ENCODE measurements at regions not wholly inside any gene's neighbourhood (a gene's known extent, or its start where the extent isn't known, plus 50 kb on each side); places are given as distances from the start of the nearest gene placed in this dataset.

- no peak for DNase-seq (ENCODE audit: low read depth in 2 of 2)
These were observed 267.3 kb upstream of the GATB start for GRCh38 chr4:152028131-152028530.

- no peak for DNase-seq (ENCODE audit: low read depth in 2 of 2)
These were observed 264.1 kb upstream of the GATB start for GRCh38 chr4:152024881-152025280.

- DNase-seq (ENCODE audit: low read depth in 2 of 2), result no peak
These were observed 262.9 kb upstream of the GATB start for GRCh38 chr4:152023674-152024073.

DNA sequence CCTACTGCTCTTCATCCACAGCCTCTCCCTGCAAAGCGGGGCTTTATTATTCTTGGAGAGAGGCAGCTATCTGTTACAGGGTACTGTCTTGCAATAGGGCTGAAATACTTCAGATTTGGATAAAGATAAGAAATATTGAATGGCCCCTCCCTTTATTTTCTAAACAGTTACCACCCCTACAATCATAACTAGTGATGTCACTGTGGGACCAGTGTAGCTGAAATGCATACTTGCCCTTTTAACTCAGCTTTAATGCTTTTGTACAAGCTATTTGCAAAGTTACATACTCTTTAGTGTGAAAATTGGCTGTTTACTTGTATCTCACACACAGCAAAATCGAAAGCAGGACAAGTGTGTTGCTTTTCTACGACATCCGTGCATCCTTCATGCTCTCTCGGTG, 261.7 kb upstream of the GATB start:
- DNase-seq (ENCODE audit: low read depth in 2 of 2), result no peak

DNA sequence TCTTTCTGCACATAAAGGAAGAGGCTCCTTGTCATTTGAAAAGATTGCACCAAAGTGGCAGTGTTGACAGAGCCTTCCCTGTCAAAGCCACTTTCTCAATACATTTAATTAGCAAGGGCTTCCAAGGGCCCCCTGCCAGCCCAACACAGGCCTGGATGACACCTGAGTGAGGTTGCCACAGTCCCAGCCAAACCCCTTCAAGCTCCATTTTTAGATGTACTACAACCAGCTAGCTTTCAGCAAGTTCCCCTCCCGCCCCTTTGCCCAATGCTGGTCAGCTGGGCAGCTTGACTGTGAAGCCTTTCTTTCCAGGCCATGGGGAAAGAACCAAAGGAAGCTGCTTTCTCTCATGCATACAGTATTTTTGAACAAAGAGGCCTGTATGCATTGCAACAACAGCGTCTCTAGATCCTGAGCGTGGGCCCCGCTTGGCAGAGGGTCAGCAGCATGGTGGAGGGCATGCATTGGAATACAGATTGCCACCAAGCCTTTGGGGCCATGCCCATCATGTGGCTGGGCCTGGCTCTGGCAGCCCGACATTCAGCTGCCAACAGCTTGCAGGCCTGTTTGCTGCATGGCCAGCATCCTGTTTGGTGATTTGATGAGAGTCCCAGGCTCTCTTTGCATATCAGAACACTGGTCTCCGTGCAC, 261.1 kb upstream of the GATB start:
- no peak for DNase-seq (ENCODE audit: low read depth in 2 of 2)

GRCh38 chr4:152020073-152020472, 259.3 kb upstream of the GATB start:
- no peak for DNase-seq (ENCODE audit: low read depth in 2 of 2)

DNA sequence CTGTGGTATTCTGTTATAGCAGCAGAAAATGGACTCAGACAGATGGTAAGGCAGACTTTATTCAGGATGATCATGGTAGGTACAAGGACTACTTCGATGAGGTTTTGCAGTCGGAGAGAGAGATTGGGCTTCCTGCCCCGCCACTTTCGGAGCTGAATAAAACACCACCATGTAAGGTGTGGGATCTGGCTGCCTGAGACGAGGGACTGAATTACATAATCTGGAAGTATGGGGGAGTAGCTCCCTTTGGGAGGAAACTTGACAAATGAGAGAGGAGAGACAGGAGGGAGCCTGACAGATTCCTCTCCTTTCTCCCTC, 255.5 kb upstream of the GATB start:
- no peak for DNase-seq (ENCODE audit: low read depth in 2 of 2)

- no peak for DNase-seq (ENCODE audit: low read depth in 2 of 2)
These were observed 254.9 kb upstream of the GATB start for GRCh38 chr4:152015597-152016302.

DNA sequence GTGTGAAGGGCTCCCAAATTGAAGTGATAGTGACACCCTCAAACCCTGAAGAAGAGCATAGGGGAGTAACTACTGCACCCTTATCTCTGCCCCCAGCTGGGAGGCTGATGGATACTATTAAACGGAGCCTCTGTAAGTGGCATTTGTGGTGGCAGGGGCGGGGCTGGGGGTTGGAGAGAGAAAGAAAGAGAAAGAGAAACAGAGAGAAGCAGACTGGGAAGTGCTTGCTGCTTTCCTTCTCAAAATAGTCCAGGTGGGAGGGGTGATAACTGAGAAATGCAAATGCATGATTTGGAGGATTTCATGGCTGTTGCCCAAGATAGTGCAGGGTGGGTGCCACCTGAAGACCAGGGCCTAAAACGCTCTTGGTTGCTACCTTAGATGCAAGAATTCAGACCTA, 253.5 kb upstream of the GATB start:
- no peak for DNase-seq (ENCODE audit: low read depth in 2 of 2)

DNA sequence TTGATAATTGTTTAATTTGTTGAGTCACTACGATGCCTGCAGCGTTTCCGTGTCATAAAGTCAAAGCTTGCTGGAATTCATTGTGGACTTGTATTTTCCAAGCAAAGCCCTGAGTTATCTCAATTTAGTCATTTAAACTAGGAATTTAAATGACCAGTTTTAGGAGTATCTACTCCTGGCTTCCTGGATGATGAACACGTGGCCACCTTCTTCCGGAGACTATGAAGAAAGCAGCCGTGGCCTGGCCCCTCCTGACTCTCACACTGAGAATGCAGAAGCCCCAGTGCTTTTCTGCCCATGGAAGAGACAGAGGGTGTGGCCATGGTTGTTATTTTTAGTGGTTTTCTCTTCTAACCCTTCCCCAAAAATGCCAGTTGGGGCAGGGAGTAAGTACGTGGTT, 250.7 kb upstream of the GATB start:
- DNase-seq (ENCODE audit: low read depth in 2 of 2), result no peak

DNA sequence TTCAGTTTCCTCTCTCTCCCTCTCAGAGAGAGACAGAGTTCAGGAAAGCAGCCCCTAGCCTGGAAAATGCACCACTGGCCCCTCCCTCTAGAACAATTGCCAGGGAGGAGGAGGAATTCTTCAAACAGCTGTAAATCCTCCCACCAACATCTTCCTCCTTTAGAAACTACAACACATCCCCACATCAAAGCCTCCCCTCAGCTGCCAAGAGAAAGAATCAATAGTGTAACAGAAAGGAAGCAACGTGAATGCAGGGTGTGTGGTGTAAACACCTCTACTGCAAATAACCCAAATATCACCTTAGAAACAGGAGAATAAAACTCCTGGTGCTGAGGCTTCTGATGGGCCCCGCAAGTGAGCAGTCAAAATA, 249.9 kb upstream of the GATB start:
- DNase-seq (ENCODE audit: low read depth in 2 of 2), result no peak

DNA sequence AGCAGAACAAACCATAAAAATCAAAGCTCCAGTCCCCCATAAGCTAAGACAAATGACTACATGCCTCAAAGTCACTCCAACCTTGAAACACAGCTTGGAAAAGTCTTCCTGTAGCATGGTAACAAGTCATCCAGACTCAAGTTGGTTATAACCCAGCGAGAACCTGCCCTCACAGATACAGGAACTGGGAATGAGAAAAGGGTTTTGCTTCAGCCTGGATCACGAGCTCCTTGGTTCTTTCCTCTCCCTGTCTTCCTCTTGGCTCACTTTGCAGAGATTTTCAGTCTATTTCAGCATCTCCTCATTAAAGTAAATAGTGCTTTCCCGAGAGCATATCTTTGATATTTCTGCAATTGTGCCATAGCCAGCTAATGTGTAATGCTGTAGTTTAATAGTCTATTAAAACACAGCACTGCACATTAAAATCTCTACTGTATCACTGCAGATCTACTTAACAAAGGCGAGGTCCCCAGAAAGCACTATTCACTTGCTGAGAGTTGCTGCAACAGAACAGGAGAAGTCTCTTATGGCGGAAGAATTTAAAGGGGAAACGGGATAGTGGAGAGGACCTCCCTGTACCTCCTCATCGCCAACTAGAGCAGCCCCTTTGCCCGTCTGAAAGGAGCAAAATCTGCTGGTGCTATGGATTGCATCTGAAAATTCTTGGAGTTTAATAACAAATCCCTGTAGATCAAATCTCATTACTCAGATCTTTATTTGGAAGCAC, 249.3 kb upstream of the GATB start:
- no peak for DNase-seq (ENCODE audit: low read depth in 2 of 2)

DNA sequence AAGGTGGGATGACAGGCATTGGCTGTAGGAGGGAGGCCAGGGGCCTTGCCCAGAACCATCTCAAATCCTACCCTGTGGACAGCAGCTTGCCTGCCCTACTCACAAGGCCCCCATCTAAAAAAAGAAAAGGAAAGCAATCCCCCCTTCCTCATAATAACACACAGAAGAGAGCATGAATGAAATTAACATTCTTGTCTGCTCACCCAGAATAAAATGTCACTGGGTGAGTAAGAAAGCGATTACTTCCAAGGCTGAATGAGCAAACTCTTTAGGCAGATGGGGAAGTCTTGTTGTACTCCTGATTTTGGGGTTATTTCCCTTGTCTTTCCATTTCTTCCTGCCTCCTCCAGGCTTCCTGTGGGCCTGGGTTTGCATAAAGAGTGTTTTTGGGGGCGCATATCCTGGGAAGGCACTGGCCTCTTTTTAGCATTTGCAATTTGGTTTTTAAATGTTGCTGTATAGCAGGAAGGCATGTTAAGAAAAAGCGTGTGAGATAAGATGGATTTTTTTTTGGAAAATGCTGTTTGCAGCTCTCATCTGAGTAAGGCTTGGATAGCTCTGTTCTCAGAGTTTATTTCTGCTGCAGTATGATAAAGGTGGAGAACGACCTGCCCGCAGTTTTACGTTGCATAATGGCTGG, 248.3 kb upstream of the GATB start:
- DNase-seq (ENCODE audit: low read depth in 2 of 2), result no peak

GRCh38 chr4:152007111-152007510, 246.3 kb upstream of the GATB start:
- DNase-seq (ENCODE audit: low read depth in 2 of 2), result no peak

GRCh38 chr4:152004801-152005200, 244.0 kb upstream of the GATB start:
- no peak for DNase-seq (ENCODE audit: low read depth in 2 of 2)

- no peak for DNase-seq (ENCODE audit: low read depth in 2 of 2)
These were observed 239.7 kb upstream of the GATB start for GRCh38 chr4:152000518-152000917.

GRCh38 chr4:151998723-151999122, 237.9 kb upstream of the GATB start:
- no peak for DNase-seq (ENCODE audit: low read depth in 2 of 2)

DNA sequence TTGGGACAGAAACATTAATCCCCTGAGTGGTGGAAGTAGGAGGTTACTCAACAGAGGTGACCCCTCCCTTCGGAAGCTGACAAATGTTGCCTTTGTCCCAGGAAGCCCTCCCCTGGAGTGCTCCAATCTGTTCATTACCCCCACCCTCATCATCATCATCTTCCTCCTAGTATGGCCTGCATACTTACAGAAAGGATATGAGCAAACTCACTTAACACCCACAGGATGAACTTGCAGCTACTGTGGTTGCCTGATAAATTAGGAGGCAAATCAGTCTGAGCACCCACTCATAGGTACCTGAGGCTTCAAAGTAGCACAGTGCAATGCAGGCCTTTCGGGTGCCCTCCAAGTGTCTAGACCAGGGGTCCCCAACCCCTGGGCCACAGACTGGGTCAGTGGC, 236.7 kb upstream of the GATB start:
- no peak for DNase-seq (ENCODE audit: low read depth in 2 of 2)

DNA sequence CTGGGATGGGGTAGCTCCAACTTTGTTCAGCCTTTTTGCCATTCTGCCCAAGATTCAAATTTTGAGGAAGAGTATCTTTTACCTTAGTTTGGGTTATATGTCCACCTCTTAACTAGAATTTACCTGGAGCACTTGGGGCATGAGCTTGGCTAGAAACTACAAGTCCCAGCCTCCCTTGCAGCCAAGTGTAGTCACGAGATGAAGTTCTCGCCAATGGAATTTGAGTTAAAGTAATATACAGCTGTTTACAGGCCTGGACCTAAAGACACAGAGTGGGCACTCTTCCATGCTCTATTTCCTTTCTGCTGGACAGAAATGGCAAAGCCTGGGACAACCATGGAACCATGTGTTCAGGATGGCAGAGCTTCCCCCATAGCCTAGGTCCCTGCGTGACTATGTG, 233.6 kb upstream of the GATB start:
- no peak for DNase-seq (ENCODE audit: low read depth in 2 of 2)

GRCh38 chr4:151993521-151993920, 232.7 kb upstream of the GATB start:
- DNase-seq (ENCODE audit: low read depth in 2 of 2), result no peak

DNA sequence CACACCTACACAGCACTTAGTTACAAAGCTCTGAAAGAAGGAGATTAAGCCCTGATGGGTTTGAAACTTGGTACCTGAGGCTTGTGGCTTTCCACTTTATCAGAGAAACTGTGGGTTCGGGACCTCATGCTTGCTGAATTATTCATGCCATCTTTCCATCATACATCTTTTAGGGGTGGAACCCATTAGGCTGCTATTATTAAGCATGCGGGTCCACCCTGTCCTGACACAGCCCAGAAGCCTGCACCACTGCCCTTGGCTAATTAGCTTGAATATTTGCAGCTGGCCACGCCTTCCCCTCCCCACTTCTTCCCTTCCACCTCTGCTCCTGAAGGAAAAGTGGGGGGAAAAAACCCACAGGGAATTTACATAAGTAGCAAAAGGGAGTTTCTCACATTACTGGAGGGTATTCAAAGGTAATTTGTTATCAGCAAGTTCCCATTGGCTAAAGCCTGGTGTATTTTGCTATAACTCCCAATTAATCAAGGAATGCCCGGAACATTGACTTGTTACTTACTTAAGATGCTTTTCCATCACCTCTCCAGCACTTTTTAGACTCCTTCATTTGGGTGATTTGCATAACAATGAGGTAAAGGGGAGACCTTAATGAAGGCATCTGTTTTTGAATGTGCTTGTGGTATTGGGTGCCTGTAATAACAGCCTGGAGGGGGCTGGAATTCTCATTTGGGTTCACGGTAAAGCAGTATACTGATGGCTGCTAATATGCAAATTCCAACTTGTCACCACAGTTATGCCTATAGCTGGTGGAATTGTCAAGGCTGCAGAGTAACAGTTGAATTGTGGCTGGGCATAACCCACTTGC, 231.7 kb upstream of the GATB start:
- DNase-seq (ENCODE audit: low read depth in 2 of 2), result no peak

DNA sequence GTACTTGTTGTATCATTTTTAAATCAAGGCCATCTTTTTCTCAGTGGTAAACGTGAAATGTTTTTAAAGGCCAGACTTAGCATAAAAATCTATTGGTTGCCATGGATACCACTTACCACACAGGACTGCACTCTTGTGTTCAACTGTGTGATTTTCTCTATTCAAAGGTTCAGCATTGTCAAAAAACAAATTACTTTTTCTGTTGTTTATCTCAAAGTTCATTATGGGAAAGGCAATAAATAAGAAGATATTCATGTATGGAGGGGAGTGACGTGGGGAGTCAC, 231.0 kb upstream of the GATB start:
- no peak for DNase-seq (ENCODE audit: low read depth in 2 of 2)
